Kidney (tissue), 13 donors: ENCODE measurements at regions not wholly inside any gene's neighbourhood (a gene's known extent, or its start where the extent isn't known, plus 50 kb on each side); places are given as distances from the start of the nearest gene placed in this dataset.

Experiments used
- DNase-seq, 5 donors: peaks; one replicate each; pipeline ENCODE4 v3.0.0-alpha.2; 2013 to 2020
- FAIRE-seq: peaks from 2 replicates; lab custom pipeline; 2012; peaks lifted over from hg19 to GRCh38; lab: Jason Lieb, UNC
- H3K27ac ChIP-seq, 2 donors: one replicate each; pipeline ENCODE4 v1.7.0; 2013; ENCODE audit warnings: low read depth in 2 of 2, low read length in 2 of 2, inconsistent platforms in 1 of 2
- H3K27me3 ChIP-seq: one replicate; pipeline ENCODE4 v1.7.1; 2013; ENCODE audit warnings: low read length, inconsistent platforms; ENCODE audit not compliant: control insufficient read depth, insufficient read depth
- H3K36me3 ChIP-seq, 3 donors: one replicate each; pipeline versions ENCODE4 v1.7.0 to v1.7.1; 2013; ENCODE audit warnings: low read length in 3 of 3, control low read depth in 1 of 3, inconsistent platforms in 1 of 3; ENCODE audit not compliant: insufficient read depth in 3 of 3, control insufficient read depth in 2 of 3
- H3K4me1 ChIP-seq, 3 donors: one replicate each; pipeline versions ENCODE4 v1.7.0 to v1.7.1; 2013; ENCODE audit warnings: low read length in 3 of 3, inconsistent platforms in 1 of 3, low read depth in 1 of 3; ENCODE audit not compliant: control insufficient read depth in 2 of 3, insufficient read depth in 2 of 3
- H3K4me3 ChIP-seq, 3 donors: one replicate each; pipeline versions ENCODE4 v1.7.0 to v1.8.1; 2013; ENCODE audit warnings: low read length in 3 of 3, control low read depth in 1 of 3, inconsistent platforms in 1 of 3
- H3K9ac ChIP-seq, 3 donors: one replicate each; pipeline versions ENCODE4 v1.7.0 to v1.7.1; 2013; ENCODE audit warnings: low read length in 3 of 3, control low read depth in 1 of 3, inconsistent platforms in 1 of 3
- H3K9me3 ChIP-seq, 3 donors: one replicate each; pipeline versions ENCODE4 v1.7.0 to v1.7.1; 2013; ENCODE audit warnings: low read length in 3 of 3, control low read depth in 1 of 3, inconsistent platforms in 1 of 3; ENCODE audit not compliant: control insufficient read depth in 2 of 3, insufficient read depth in 1 of 3
- CTCF ChIP-seq: IDR thresholded peaks from 3 replicates; pipeline ENCODE4 v1.5.1; 2012; ENCODE audit warnings: mild to moderate bottlenecking, moderate library complexity, borderline replicate concordance; ENCODE audit not compliant: insufficient read depth; ENCODE audit errors: extremely low read depth
- intact Hi-C: fragments of 100-400 bp; cut with DNase I; formaldehyde crosslinking; loops from one replicate; pipeline ENCODE4 v1.11.1; 2022
- donor health status: control.
- donor health status: control.
- donor health status: control.
- donor health status: control.
- donor health status: control.
- donor health status: DM: yes; HTN: yes; CAD: no.
- donor health status: Normal renal cell carcinoma (clear cell type).

GRCh38 chr3:63768386-63768785 lies 50.7 kb upstream of the C3orf49 start:
- no peak for TF ChIP-seq CTCF
- H3K27me3 ChIP-seq: no peaks in the 10 kb centered on the region
- intact Hi-C loops: no loop called here
- H3K9me3 ChIP-seq: no peaks in the 10 kb centered on the region
- H3K4me1 ChIP-seq: no peaks in the 10 kb centered on the region
- FAIRE-seq (no peak), DNase-seq (no peak)
- no peaks in the 10 kb centered on the region for H3K36me3 ChIP-seq
- H3K27ac ChIP-seq: no peak overlapping the region
- H3K9ac ChIP-seq: no peak overlapping the region
- no peak overlapping the region for H3K4me3 ChIP-seq

GRCh38 chr3:63768888-63769287 lies 50.2 kb upstream of the C3orf49 start:
- DNase-seq (no peak), FAIRE-seq (no peak)
- Histone ChIP-seq H3K36me3 (no peaks in the 10 kb centered on the region), H3K4me3 (no peak overlapping the region), H3K4me1 (no peaks in the 10 kb centered on the region), H3K9me3 (no peaks in the 10 kb centered on the region), H3K27me3 (no peaks in the 10 kb centered on the region), H3K27ac (no peak overlapping the region), H3K9ac (no peak overlapping the region)
- no peak for TF ChIP-seq CTCF
- intact Hi-C loops: no loop called here
